Breast epithelium (tissue), 3 donors: ENCODE measurements at regions not wholly inside any gene's neighbourhood (a gene's known extent, or its start where the extent isn't known, plus 50 kb on each side); places are given as distances from the start of the nearest gene placed in this dataset.
"Not testable (repeated sequence)": the region's sequence is repeated elsewhere in the genome, so short reads cannot be mapped to it uniquely, and the experiment has no call there.

Source experiments
- POLR2AphosphoS5 ChIP-seq, 3 donors: sonication (generic); formaldehyde crosslinking; IDR thresholded peaks; one replicate each; pipeline ENCODE4 v1.6.1; 2017; ENCODE audit warnings: antibody characterized with exemption in 3 of 3
- TF ChIP-seq, protein P1 (sequence below), 3 donors: fragments of 450-650 bp; IDR thresholded peaks; one replicate each; pipeline ENCODE4 v1.5.1; 2016 to 2017; ENCODE audit warnings: antibody characterized with exemption in 3 of 3, mild to moderate bottlenecking in 3 of 3, moderate library complexity in 3 of 3

DNA sequence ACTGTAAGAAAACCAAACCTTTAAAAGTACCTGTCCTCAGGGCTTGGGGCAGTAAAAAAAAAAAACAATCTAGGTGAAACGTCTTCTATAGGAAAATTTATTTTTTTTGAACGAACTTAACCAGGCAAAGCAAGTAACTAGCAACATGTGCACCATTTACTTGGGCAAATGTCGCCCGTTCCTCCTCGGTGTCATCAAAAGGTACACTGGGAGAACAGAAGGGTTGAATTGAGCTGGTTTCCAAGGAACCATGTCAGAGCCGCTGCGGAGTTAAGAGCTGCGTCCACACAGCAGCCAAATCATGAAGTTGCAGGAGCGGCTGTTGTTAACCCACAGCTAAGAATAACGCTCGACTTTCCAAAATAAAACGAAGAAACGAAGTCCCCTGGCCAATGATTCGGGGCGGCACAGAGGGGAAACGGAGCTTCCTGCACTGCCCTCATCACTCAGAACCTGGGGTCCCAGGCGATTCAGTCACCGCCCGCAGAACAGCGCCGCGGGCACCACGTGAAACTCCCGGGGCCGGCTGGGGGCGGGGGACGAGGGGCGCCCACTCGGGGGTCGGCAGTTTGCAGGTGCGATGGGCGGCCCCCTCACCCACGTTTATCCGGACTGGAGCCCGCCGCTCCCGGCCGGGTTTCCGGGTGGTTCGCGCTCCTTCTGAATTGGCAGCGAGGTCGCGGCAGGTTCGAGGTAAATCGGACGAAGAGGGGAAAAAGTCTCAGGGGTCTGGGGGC is 53.6 kb upstream of the PLGLB1 start:
- TF ChIP-seq POLR2AphosphoS5 (IDR thresholded peaks at IDR 0.05): not testable (repeated sequence)
- TF ChIP-seq, protein P1, sequence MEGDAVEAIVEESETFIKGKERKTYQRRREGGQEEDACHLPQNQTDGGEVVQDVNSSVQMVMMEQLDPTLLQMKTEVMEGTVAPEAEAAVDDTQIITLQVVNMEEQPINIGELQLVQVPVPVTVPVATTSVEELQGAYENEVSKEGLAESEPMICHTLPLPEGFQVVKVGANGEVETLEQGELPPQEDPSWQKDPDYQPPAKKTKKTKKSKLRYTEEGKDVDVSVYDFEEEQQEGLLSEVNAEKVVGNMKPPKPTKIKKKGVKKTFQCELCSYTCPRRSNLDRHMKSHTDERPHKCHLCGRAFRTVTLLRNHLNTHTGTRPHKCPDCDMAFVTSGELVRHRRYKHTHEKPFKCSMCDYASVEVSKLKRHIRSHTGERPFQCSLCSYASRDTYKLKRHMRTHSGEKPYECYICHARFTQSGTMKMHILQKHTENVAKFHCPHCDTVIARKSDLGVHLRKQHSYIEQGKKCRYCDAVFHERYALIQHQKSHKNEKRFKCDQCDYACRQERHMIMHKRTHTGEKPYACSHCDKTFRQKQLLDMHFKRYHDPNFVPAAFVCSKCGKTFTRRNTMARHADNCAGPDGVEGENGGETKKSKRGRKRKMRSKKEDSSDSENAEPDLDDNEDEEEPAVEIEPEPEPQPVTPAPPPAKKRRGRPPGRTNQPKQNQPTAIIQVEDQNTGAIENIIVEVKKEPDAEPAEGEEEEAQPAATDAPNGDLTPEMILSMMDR (IDR thresholded peaks at IDR 0.05): not testable (repeated sequence)
